ENCODE measurements at regions not wholly inside any gene's neighbourhood (a gene's known extent, or its start where the extent isn't known, plus 50 kb on each side); places are given as distances from the start of the nearest gene placed in this dataset.

GRCh38 chr6:27777126-27777525 is 135.1 kb downstream of the OR2B2 start:
- Histone ChIP-seq H3K27ac (ENCODE audit: low read depth in 1 of 2, low read length in 2 of 2) (no peak overlapping the region), H3K9ac (ENCODE audit: low read depth in 1 of 2, low read length in 2 of 2) (no peak overlapping the region), H3K4me1 (ENCODE audit: control insufficient read depth in 4 of 4, insufficient read depth in 4 of 4, low read length in 3 of 4) (peaks cover 0 to 3% (median 1%) of the 10 kb centered on the region in 4 donors), H3K27me3 (ENCODE audit: control insufficient read depth in 4 of 4, insufficient read depth in 4 of 4, low read length in 3 of 4) (peaks cover 0 to 2% (median 0%) of the 10 kb centered on the region in 4 donors), H3K4me3 (ENCODE audit: low read depth in 1 of 3, low read length in 3 of 3) (no peak overlapping the region), H3K36me3 (ENCODE audit: control insufficient read depth in 4 of 4, insufficient read depth in 3 of 4, low read depth in 1 of 4, low read length in 3 of 4) (no peaks in the 10 kb centered on the region), H3K9me3 (ENCODE audit: control insufficient read depth in 4 of 4, low read length in 3 of 4) (no peaks in the 10 kb centered on the region)
- DNase-seq (ENCODE audit: low spot score) = no peak
- WGBS = 72% methylated on average over 10 of the region's 10 CpGs
- TF ChIP-seq, protein P1, sequence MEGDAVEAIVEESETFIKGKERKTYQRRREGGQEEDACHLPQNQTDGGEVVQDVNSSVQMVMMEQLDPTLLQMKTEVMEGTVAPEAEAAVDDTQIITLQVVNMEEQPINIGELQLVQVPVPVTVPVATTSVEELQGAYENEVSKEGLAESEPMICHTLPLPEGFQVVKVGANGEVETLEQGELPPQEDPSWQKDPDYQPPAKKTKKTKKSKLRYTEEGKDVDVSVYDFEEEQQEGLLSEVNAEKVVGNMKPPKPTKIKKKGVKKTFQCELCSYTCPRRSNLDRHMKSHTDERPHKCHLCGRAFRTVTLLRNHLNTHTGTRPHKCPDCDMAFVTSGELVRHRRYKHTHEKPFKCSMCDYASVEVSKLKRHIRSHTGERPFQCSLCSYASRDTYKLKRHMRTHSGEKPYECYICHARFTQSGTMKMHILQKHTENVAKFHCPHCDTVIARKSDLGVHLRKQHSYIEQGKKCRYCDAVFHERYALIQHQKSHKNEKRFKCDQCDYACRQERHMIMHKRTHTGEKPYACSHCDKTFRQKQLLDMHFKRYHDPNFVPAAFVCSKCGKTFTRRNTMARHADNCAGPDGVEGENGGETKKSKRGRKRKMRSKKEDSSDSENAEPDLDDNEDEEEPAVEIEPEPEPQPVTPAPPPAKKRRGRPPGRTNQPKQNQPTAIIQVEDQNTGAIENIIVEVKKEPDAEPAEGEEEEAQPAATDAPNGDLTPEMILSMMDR (IDR thresholded peaks at IDR 0.05; ENCODE audit: low read depth, low read length, missing input control) = no peak
- TF ChIP-seq, protein P2, sequence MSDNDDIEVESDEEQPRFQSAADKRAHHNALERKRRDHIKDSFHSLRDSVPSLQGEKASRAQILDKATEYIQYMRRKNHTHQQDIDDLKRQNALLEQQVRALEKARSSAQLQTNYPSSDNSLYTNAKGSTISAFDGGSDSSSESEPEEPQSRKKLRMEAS (IDR thresholded peaks at IDR 0.05) = no peak
- no peak for TF ChIP-seq JUND (IDR thresholded peaks at IDR 0.05)
- TF ChIP-seq TAF1 (conservative IDR thresholded peaks at IDR 0.05) = no peak
- no peak for TF ChIP-seq NR2F2 (IDR thresholded peaks at IDR 0.05)
- TF ChIP-seq ATF3 (IDR thresholded peaks at IDR 0.05) = no peak
- no peak for TF ChIP-seq SP1 (IDR thresholded peaks at IDR 0.05)
- TF ChIP-seq HNF4A (conservative IDR thresholded peaks at IDR 0.05) = no peak
- TF ChIP-seq RXRA (IDR thresholded peaks at IDR 0.05) = no peak
- TF ChIP-seq HNF4G (IDR thresholded peaks at IDR 0.05) = no peak
- TF ChIP-seq EGR1 (IDR thresholded peaks at IDR 0.05; ENCODE audit: low read depth in 2 of 2) = no peak
- TF ChIP-seq FOXA1 (IDR thresholded peaks at IDR 0.05) = no peak
- TF ChIP-seq YY1 (IDR thresholded peaks at IDR 0.05) = no peak

DNA sequence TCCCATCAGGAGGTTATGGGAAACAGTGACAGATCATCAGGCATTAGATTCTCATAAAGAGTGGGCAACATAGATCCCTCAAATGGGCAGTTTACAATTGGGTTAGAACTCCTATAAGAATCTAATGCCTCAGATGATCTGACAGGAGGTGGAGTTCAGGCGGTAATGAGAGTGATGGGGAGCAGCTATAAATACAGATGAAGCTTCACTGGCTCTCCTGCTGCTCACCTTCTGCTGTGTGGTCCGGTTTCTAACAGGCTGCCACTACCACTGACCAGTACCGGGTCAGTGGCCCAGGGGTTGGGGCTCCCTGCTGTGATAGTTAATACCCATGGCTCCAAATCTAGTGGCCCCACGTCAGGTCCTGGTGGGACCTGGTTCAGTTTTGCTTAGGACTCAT is 135.7 kb downstream of the OR2B2 start:
- no peak for DNase-seq (ENCODE audit: low spot score)
- H3K27me3 ChIP-seq (ENCODE audit: control insufficient read depth in 4 of 4, insufficient read depth in 4 of 4, low read length in 3 of 4) = peaks cover 0 to 2% (median 0%) of the 10 kb centered on the region in 4 donors
- TF ChIP-seq TAF1 (conservative IDR thresholded peaks at IDR 0.05) (no peak), RXRA (IDR thresholded peaks at IDR 0.05) (no peak), FOXA1 (IDR thresholded peaks at IDR 0.05) (no peak), FOXA2 (IDR thresholded peaks at IDR 0.05) (no peak), YY1 (IDR thresholded peaks at IDR 0.05) (no peak), HNF4A (conservative IDR thresholded peaks at IDR 0.05) (no peak), NR2F2 (IDR thresholded peaks at IDR 0.05) (no peak), REST (IDR thresholded peaks at IDR 0.05) (no peak), HNF4G (IDR thresholded peaks at IDR 0.05) (no peak), JUND (IDR thresholded peaks at IDR 0.05) (no peak), EGR1 (IDR thresholded peaks at IDR 0.05; ENCODE audit: low read depth in 2 of 2) (no peak), RAD21 (IDR thresholded peaks at IDR 0.05) (no peak), SP1 (IDR thresholded peaks at IDR 0.05) (no peak), GABPA (IDR thresholded peaks at IDR 0.05 in 1 of 2, conservative IDR thresholded peaks at IDR 0.05 in 1 of 2) (no peak), ATF3 (IDR thresholded peaks at IDR 0.05) (no peak)
- TF ChIP-seq, protein P3, sequence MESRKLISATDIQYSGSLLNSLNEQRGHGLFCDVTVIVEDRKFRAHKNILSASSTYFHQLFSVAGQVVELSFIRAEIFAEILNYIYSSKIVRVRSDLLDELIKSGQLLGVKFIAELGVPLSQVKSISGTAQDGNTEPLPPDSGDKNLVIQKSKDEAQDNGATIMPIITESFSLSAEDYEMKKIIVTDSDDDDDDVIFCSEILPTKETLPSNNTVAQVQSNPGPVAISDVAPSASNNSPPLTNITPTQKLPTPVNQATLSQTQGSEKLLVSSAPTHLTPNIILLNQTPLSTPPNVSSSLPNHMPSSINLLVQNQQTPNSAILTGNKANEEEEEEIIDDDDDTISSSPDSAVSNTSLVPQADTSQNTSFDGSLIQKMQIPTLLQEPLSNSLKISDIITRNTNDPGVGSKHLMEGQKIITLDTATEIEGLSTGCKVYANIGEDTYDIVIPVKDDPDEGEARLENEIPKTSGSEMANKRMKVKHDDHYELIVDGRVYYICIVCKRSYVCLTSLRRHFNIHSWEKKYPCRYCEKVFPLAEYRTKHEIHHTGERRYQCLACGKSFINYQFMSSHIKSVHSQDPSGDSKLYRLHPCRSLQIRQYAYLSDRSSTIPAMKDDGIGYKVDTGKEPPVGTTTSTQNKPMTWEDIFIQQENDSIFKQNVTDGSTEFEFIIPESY (IDR thresholded peaks at IDR 0.05) = no peak
- TF ChIP-seq, protein P2 (IDR thresholded peaks at IDR 0.05) = no peak
- TF ChIP-seq, protein P1 (IDR thresholded peaks at IDR 0.05; ENCODE audit: low read depth, low read length, missing input control) = no peak
- H3K4me1 ChIP-seq (ENCODE audit: control insufficient read depth in 4 of 4, insufficient read depth in 4 of 4, low read length in 3 of 4) = peaks cover 0 to 7% (median 3%) of the 10 kb centered on the region in 4 donors
- WGBS = 87% methylated on average over 4 of the region's 4 CpGs
- no peaks in the 10 kb centered on the region for H3K36me3 ChIP-seq (ENCODE audit: control insufficient read depth in 4 of 4, insufficient read depth in 3 of 4, low read depth in 1 of 4, low read length in 3 of 4)
- no peak overlapping the region for H3K27ac ChIP-seq (ENCODE audit: low read depth in 1 of 2, low read length in 2 of 2)
- H3K9me3 ChIP-seq (ENCODE audit: control insufficient read depth in 4 of 4, low read length in 3 of 4) = no peaks in the 10 kb centered on the region
- no peak overlapping the region for H3K9ac ChIP-seq (ENCODE audit: low read depth in 1 of 2, low read length in 2 of 2)
- H3K4me3 ChIP-seq (ENCODE audit: low read depth in 1 of 3, low read length in 3 of 3) = no peak overlapping the region
